Pulmonary artery endothelial cell (primary cell): ENCODE measurements at regions not wholly inside any gene's neighbourhood (a gene's known extent, or its start where the extent isn't known, plus 50 kb on each side); places are given as distances from the start of the nearest gene placed in this dataset.
"Not testable (repeated sequence)": the region's sequence is repeated elsewhere in the genome, so short reads cannot be mapped to it uniquely, and the experiment has no call there.

Experiments
- DNase-seq: peaks from one replicate; pipeline ENCODE4 v3.0.0-alpha.2; 2011; ENCODE audit warnings: low read depth, low spot score

GRCh38 chr3:40645883-40646282, 121.1 kb downstream of the ZNF621 start:
- DNase-seq, result no peak

- no peak for DNase-seq
Measured at GRCh38 chr3:40649346-40649745, 124.6 kb downstream of the ZNF621 start.

DNA sequence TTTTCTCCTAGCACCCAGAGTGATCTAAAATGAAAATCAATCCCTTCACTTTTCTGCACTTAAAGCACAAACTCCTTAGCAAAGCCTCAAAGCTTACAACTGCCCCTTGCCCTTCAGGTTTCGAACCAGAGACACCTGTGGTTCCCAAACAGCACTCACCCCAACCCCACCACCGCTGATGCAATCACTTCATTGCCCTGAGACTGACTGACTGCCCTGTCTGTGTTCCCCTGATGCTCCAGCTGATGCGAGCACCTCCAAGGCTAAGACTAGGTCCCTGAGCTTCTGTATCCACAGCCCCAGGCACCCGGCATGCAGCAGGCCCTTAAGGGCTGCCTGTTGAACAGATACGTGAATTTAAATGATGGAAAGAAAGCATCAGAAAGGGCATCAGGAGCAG, 127.3 kb downstream of the ZNF621 start:
- no peak for DNase-seq

DNA sequence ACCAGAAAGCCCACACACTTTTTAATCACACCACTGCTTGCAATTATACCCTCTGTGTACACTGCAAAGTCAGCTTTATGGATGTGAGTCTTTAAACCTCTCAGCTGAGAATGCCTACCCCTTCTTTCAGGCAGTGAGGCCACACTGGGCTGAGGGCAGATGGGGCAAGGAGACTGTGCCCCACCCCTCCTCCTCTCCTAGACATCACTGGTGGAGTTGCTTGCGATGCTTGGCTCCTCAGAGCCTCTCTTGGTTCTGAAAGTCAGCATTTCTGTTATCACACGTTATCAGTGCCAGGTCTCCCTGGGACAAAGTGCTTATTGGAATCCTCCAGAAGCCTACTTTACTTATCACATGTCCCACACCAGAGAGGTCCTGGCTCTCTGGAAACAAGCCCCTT, 128.2 kb downstream of the ZNF621 start:
- DNase-seq, result no peak

GRCh38 chr3:40653878-40654277, 129.1 kb downstream of the ZNF621 start:
- no peak for DNase-seq

DNA sequence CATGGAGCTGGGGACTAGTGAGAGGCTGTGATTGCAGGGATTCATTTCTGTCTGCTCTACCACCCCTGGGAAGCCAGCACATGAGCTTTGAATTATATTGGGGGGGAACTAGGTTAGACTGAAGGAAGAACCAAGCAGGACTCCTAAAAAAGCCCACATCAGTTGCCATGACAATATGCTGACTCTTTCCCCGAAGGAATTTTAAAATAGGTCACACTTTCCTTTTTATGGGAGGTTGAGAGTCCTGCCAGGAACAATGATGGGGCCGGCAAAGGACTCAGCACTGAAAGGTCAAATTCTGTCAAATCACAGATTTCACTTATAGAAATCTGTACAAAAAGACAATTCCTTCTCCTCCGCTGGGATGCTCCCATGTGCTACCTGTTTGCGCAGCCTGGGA, 130.8 kb downstream of the ZNF621 start:
- no peak for DNase-seq

- no peak for DNase-seq
Measured at GRCh38 chr3:40657623-40658022, 132.9 kb downstream of the ZNF621 start.

- DNase-seq, result no peak
Measured at GRCh38 chr3:40658305-40658704, 133.5 kb downstream of the ZNF621 start.

GRCh38 chr3:40660554-40660953, 135.8 kb downstream of the ZNF621 start:
- no peak for DNase-seq

GRCh38 chr3:40661284-40661683, 136.5 kb downstream of the ZNF621 start:
- DNase-seq, result no peak

DNA sequence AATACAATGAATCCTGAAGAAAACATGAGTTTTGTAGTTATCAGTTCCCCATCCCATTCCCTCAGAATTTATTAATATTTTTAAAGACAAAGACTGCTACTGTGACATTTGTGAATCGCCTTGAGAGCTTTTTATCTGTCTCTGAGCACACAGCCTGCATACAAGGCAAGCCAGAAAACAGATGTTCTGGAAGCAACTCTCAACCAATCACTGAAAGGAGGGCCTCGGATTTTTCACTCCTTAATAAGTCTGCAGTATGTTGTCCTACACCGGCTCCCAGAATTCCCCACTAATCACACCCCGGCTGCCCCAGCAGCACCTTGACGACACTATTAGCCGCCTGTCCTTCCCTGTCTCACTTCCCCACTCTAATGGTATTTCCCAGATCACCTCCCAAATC, 138.5 kb downstream of the ZNF621 start:
- no peak for DNase-seq

GRCh38 chr3:40669176-40669575, 144.4 kb downstream of the ZNF621 start:
- no peak for DNase-seq

GRCh38 chr3:40672861-40673260, 148.1 kb downstream of the ZNF621 start:
- DNase-seq, result no peak

DNA sequence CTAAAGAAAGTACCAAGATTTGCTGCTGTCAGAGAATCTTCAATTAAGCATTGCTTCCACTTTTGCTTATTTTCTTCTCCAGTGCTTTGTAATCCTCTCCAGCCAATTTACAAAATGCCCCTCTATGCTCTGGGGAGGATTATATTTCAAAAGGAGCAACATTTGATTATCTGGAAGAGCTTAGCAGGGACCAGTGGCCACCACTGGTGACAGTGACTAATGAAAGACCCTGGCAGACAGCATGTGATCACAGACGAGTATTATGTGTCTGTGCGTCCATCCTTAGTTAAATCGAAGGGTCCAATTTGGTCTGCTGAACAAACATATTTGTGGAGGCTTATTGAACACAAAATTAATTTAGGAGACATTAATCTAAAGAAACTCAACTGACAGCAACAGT, 152.6 kb downstream of the ZNF621 start:
- no peak for DNase-seq

DNA sequence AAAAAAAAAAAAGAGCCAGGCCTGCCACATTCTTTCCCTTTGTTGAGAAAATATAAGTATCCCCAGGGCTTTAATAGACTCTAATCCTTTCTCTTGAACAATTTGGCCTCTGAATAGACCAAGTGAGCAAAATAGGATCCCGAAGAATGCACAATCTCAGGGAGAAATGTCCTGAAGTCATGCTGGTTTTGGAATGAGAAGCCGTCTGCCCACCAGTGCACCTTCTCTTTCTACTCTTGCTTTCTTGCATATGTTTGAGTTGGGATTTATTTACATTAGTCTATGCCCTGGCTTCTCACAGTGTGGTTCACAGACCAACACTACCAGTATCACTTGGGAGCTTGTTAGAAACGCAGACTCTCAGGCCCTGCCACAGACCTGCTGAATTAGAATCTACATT, 153.0 kb downstream of the ZNF621 start:
- DNase-seq, result no peak

- DNase-seq, result no peak
Measured at GRCh38 chr3:40679290-40679689, 154.5 kb downstream of the ZNF621 start.

GRCh38 chr3:40680685-40681657, 156.2 kb downstream of the ZNF621 start:
- DNase-seq, result no peak

- no peak for DNase-seq
Measured at GRCh38 chr3:40681658-40682055, 156.9 kb downstream of the ZNF621 start.

DNA sequence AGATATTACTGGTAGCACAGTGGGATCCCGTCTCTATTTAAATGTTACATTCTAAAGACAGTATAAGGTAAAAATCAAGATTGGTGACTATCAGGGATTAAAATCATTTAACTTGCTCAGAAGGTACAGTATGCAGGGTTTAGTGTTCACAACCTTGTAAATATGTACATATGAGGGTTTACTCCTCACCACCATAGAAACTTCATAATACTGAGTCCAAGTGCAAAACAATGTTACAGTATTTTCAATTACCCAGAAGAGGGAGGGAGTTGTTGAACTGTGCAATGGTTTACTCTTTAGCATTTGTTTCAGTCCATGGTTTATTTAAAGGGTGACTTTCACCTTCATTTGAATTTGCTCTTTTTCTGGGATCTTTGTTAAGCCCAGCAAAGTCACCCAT, 165.1 kb downstream of the ZNF621 start:
- DNase-seq, result no peak

- no peak for DNase-seq
Measured at GRCh38 chr3:40690749-40691451, 166.1 kb downstream of the ZNF621 start.

DNA sequence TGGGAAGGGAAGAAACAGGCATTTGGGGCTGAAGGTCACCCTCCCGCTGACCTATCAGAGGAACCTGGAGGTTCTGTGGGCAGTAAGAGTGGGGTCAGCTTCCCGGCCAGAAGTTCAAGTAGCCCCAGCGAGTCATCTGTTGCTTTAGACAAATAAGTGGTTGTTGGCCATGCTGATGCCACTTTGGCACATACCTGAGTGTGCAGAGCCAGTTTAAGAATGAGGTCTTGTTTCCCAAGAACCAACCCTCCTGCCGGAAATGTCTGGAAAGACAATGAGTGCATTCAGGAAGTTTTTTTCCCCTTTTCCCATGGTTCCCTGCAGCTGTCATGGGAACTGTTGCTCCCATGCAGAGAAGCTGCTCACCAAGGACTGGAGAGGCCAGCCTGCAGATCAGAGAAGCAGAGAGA, 166.7 kb downstream of the ZNF621 start:
- DNase-seq, result no peak

GRCh38 chr3:40695848-40696247, 171.1 kb downstream of the ZNF621 start:
- DNase-seq, result no peak

GRCh38 chr3:40698611-40699010, 173.9 kb downstream of the ZNF621 start:
- DNase-seq, result not testable (repeated sequence)
